HG03457 (cell line): ENCODE measurements at regions not wholly inside any gene's neighbourhood (a gene's known extent, or its start where the extent isn't known, plus 50 kb on each side); places are given as distances from the start of the nearest gene placed in this dataset.

Experiments used
- ATAC-seq: cut with Tn5 transposase; IDR thresholded peaks from one replicate; pipeline ENCODE4 v1.9.1; 2021; ENCODE audit warnings: moderate number of reproducible peaks; ENCODE audit not compliant: unreplicated experiment

- no peak for ATAC-seq
These were observed 460.6 kb downstream of the KCNJ2 start for GRCh38 chr17:70629902-70630301.

DNA sequence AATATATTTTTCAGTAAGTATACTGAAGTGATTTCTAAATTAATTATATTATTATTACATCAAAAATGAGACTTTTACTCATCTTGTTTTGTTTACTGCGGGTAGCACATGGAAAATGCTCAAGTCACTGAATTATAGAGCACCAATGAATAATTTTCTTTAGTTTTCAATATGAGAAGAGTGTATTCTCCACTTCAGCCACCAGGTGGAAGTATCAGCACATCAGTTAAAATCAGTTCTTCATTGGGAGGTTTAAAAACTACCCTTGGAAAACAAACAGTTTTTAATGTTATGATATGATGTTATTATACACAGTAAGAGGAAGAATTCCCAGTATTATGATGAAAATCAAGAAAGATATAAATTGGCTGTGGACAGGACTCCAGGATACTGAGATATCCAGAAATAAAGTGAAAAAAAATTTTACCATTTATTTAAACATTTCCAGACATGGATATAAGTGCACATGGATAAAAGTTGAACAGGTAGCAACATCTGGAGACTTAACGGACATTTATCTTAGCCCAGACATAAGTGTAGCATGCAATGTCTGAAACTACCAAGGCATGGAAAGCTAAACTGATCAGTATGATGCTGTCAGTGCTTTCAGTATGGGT is 467.3 kb downstream of the KCNJ2 start:
- no peak for ATAC-seq

- ATAC-seq: no peak
These were observed 472.7 kb downstream of the KCNJ2 start for GRCh38 chr17:70642059-70642458.

DNA sequence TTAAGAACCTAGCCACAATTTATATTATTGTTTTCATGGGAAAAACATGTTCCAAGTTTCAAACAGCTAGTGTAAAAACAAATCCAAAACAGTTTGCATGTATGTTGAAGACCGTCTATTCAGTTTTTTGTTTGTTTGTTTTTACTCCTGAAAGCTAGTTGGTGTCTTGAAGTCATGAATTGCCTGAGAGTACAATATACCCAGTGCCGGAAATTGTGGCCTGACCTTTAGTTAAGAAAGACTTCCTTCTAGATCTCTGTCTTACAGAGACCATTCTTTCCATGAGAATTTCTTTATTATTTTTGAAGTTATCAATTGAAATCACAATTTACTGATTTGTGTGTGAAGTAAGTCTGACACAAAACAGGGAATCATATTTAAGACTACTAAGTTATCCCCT is 474.8 kb downstream of the KCNJ2 start:
- no peak for ATAC-seq

DNA sequence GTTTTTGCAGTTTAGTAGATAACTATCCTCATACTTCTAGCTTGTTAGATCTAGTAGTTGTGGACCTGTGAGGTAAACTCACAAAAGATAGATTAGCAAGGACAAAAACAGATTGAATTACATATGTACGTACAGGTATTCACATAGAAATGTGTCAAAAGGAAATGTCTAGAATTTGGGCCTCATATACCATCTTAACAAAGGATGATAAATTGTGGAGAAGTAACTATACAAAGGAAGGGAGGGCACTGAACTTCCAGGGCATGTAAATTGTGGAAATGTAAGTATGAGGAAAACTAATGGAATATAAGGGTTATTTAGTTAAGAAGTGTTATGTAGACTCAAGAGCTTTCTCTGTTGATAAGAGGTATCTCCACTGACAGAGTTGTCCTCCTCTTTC is 477.3 kb downstream of the KCNJ2 start:
- no peak for ATAC-seq

- ATAC-seq: no peak
These were observed 478.8 kb downstream of the KCNJ2 start for GRCh38 chr17:70648166-70648565.

- no peak for ATAC-seq
These were observed 484.5 kb downstream of the KCNJ2 start for GRCh38 chr17:70653850-70654249.

DNA sequence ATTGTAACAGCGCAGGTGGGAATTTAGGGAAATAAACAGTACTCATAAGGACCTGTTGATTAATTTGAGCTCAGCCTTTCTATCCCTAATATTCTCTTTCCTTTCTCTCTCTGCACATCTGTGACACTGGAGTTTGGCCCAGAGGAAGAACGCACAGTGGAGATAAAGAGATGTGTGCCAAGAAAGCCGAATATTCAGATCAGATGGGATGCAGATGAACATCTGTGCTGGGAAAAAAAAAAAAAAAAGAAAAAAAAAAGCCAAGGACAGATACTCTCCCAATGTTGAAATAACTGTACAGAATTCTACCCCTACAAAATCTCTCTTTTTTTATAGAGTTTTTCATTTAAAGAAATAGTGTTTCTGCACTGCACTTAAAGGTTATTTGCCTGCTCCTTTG is 485.4 kb downstream of the KCNJ2 start:
- ATAC-seq: no peak

- no peak for ATAC-seq
These were observed 486.0 kb downstream of the KCNJ2 start for GRCh38 chr17:70655176-70655958.

DNA sequence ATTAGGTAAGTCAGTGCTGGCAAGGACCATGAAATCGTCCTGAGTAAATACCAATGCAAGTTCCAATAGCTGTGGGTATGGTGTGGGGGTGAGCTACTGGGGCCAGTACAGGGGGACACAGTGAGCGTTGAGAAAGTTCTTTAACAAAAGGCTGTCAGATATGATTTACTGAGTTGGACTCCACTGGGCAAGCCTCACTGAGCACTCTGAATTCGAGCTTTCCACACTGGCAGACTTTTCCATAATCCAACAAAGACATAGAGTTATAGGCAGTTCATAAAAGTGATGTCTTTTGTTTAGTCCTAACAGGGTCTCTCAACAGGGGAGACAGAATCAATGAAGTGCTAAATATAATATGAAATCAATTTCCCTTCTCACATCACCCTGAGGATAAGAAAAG is 489.0 kb downstream of the KCNJ2 start:
- no peak for ATAC-seq

DNA sequence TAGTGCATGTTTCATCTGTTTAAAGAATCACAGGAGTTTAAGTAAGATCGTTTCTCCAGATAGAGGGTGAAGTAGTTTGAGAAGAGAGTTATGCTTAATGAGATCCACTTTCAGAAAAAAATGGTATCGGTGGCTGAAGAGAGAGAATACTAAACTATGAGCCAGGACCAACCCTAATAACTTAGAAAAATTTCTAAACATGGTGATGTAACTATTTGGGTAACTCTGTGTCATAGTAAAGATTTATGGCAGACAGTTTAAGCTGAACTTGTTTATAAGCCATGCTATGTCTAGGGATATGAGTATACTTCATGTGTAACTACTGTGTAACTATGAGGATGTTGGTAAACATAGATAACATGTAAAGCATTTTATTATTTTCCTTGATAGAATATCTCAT is 489.5 kb downstream of the KCNJ2 start:
- ATAC-seq: no peak

DNA sequence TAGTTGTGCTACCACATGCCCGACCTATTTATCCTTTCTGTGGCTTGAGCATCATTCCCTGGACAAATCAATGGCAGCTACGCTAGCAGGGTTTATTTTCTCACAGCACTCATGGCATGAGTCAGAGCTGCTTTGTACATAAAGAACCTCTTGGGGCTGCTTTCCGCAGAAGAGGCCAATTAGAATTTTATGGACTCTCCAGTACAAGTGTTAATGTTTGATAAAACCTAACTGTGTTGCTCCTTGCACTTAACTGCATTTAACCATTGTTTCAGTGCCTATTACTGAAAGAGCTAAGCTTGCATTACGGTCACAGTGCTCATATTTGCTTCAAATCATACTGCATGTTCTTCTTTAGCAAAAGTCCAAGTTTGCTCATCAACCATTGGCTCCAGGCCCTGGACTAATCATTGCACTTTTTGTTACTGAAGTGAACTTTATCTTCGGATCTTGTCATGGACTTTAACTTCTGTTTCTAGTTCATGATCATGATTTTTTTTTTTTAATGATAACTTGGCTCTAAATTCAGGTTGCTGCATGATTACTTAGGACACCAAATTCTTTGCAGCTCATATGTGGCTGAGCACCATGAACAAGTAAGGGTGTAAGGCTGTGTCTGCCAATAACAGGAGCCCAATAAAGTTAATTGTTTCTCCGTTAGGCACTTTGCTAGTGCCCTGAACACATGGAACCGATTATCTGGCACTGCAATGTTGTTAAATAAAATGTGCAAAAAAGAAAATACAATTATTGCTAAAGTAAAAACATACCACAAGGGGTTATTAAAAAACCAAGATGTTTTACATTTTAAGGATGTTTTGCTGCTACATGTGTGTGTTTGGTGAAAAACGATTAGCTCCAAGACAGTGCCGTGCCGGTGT is 492.2 kb downstream of the KCNJ2 start:
- no peak for ATAC-seq

DNA sequence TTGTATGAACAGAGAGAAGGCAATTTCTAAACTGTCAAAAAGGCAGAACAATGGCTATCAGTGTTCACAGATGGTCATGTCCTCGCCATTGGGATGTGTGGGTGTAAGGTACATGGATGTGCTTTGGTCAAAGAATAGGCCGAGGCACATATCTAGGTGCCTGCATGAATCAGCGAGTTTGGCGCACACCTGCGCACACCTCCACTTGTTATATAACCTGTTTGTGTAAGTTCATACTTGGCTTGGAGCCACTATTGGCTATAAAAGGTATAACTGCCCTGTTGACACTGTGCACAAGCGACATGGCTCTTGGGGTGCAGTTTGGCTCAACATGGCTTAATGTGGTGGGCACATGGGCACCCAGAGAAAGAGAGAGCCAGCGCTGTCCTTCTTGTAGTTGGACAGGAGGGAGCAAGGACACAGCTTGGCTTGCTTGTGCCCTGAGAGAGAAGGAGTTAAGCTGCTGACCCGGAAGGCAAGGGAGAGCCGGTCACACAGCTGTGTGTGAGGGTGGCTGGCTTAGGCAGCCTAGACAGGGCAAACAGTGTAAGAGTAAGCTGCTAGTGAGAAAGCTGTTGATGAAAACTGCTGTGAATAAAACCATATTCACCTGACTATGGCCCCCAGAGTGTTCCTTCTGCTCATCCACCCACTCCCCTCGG is 499.1 kb downstream of the KCNJ2 start:
- no peak for ATAC-seq

- no peak for ATAC-seq
These were observed 499.8 kb downstream of the KCNJ2 start for GRCh38 chr17:70668938-70669778.

GRCh38 chr17:70674061-70674460 is 504.7 kb downstream of the KCNJ2 start:
- ATAC-seq: no peak

- no peak for ATAC-seq
These were observed 505.8 kb downstream of the KCNJ2 start for GRCh38 chr17:70675070-70675590.

- no peak for ATAC-seq
These were observed 508.7 kb downstream of the KCNJ2 start for GRCh38 chr17:70677783-70678647.

GRCh38 chr17:70678889-70679288 is 509.6 kb downstream of the KCNJ2 start:
- ATAC-seq: no peak

DNA sequence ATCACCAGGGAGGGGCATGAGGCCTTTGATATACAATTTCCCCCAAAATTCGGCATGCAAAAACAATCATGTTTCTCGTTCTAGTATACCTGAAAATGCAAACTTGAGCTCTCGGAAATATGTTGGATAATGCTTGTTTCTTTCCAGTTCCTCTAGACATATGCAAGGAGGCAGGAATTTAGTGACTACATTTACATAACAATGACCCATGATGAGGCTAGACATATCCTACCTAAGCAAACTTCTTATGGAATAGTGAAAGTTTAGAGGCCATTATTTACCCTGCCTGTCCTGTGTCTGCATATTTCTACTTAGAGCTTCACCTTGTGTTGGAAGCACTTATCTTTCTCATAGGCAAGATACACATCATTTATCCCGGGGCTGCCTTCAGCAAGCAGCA is 514.6 kb downstream of the KCNJ2 start:
- no peak for ATAC-seq
